CD14-positive monocyte (primary cell): ENCODE measurements at regions not wholly inside any gene's neighbourhood (a gene's known extent, or its start where the extent isn't known, plus 50 kb on each side); places are given as distances from the start of the nearest gene placed in this dataset.

Source experiments
- DNase-seq, 3 donors: peaks; one replicate each; pipeline ENCODE4 v3.0.0-alpha.2; 2011 to 2022
- H2AFZ ChIP-seq: 2 replicates; pipeline ENCODE4 v1.6.0; 2012; ENCODE audit warnings: mild to moderate bottlenecking, low read depth, low read length, inconsistent platforms; ENCODE audit not compliant: insufficient read depth, poor library complexity, severe bottlenecking
- H3K27ac ChIP-seq, 2 donors: 1 replicate in 1 of 2; 2 replicates in 1 of 2; pipeline ENCODE4 v1.5.1; 2012 to 2013; ENCODE audit warnings: low read length in 2 of 2, control low read depth in 1 of 2, inconsistent platforms in 1 of 2, low read depth in 1 of 2, mild to moderate bottlenecking in 1 of 2
- H3K27me3 ChIP-seq, 2 donors: one replicate each; pipeline versions ENCODE4 v1.6.0 to v1.6.1; 2011 to 2013; ENCODE audit warnings: low read length in 2 of 2; ENCODE audit not compliant: control insufficient read depth in 2 of 2, insufficient read depth in 2 of 2
- H3K36me3 ChIP-seq, 2 donors: replicated peaks in 1 of 2; 1 replicate in 1 of 2; 2 replicates in 1 of 2; pipeline versions ENCODE4 v1.5.1 to v1.6.1; 2012 to 2013; ENCODE audit warnings: low read length in 2 of 2, control low read depth in 1 of 2, inconsistent platforms in 1 of 2, mild to moderate bottlenecking in 1 of 2; ENCODE audit not compliant: insufficient read depth in 2 of 2, control insufficient read depth in 1 of 2
- H3K4me1 ChIP-seq, 2 donors: 1 replicate in 1 of 2; 2 replicates in 1 of 2; pipeline versions ENCODE4 v1.5.1 to v1.6.1; 2012 to 2013; ENCODE audit warnings: low read length in 2 of 2, control low read depth in 1 of 2, inconsistent platforms in 1 of 2, mild to moderate bottlenecking in 1 of 2, moderate library complexity in 1 of 2; ENCODE audit not compliant: insufficient read depth in 2 of 2, control insufficient read depth in 1 of 2
- H3K4me2 ChIP-seq: replicated peaks from 2 replicates; pipeline ENCODE3; 2012; ENCODE audit warnings: low read length, moderate library complexity, mild to moderate bottlenecking; ENCODE audit not compliant: poor library complexity, severe bottlenecking; ENCODE audit errors: extremely low read depth
- H3K4me3 ChIP-seq, 3 experiments: fragments of 200-600 bp in 1 of 3; sonication (generic) in 1 of 3; replicated peaks in 1 of 3; 1 replicate in 2 of 3; 2 replicates in 1 of 3; pipeline ENCODE4 v1.5.1; 2011 to 2013; ENCODE audit warnings: low read length in 3 of 3, mild to moderate bottlenecking in 3 of 3, control low read depth in 2 of 3, low read depth in 2 of 3, inconsistent platforms in 1 of 3, moderate library complexity in 1 of 3
- H3K79me2 ChIP-seq: 2 replicates; pipeline ENCODE4 v1.6.0; 2012; ENCODE audit warnings: mild to moderate bottlenecking, control low read depth, inconsistent platforms, low read length, moderate library complexity; ENCODE audit not compliant: insufficient read depth
- H3K9ac ChIP-seq: 2 replicates; pipeline ENCODE4 v1.6.0; 2017; ENCODE audit warnings: low read length, mild to moderate bottlenecking; ENCODE audit not compliant: insufficient read depth, poor library complexity, severe bottlenecking
- H3K9me3 ChIP-seq, 2 donors: replicated peaks in 1 of 2; 1 replicate in 1 of 2; 2 replicates in 1 of 2; pipeline versions ENCODE4 v1.5.1 to v1.6.1; 2012 to 2013; ENCODE audit warnings: low read length in 2 of 2, control low read depth in 1 of 2; ENCODE audit not compliant: control insufficient read depth in 1 of 2, insufficient read depth in 1 of 2
- H4K20me1 ChIP-seq: 2 replicates; pipeline ENCODE4 v1.6.0; 2012; ENCODE audit warnings: mild to moderate bottlenecking, low read length, control low read depth, moderate library complexity; ENCODE audit not compliant: insufficient read depth
- H3K27ac Mint-ChIP-seq, 7 donors: one replicate each; pipeline ENCODE4 v1.8.0; 2020; ENCODE audit warnings: mild to moderate bottlenecking in 7 of 7, mixed read lengths in 7 of 7, moderate library complexity in 6 of 7, inconsistent platforms in 2 of 7
- H3K27me3 Mint-ChIP-seq, 3 donors: one replicate each; pipeline ENCODE4 v1.8.0; 2021 to 2022; ENCODE audit warnings: low read depth in 3 of 3, mild to moderate bottlenecking in 3 of 3, mixed read lengths in 3 of 3, moderate library complexity in 3 of 3, inconsistent platforms in 1 of 3
- H3K36me3 Mint-ChIP-seq, 2 donors: one replicate each; pipeline ENCODE4 v1.8.0; 2020; ENCODE audit warnings: mixed read lengths in 2 of 2, inconsistent platforms in 1 of 2, mild to moderate bottlenecking in 1 of 2
- H3K4me1 Mint-ChIP-seq: one replicate; pipeline ENCODE4 v1.8.0; 2020; ENCODE audit warnings: mild to moderate bottlenecking, mixed read lengths
- H3K4me3 Mint-ChIP-seq, 2 donors: one replicate each; pipeline ENCODE4 v1.8.0; 2020; ENCODE audit warnings: mild to moderate bottlenecking in 2 of 2, mixed read lengths in 2 of 2, moderate library complexity in 1 of 2
- H3K9me3 Mint-ChIP-seq, 7 donors: one replicate each; pipeline ENCODE4 v1.8.0; 2020 to 2022; ENCODE audit warnings: mixed read lengths in 7 of 7, mild to moderate bottlenecking in 6 of 7, moderate library complexity in 6 of 7, inconsistent platforms in 2 of 7
- WGBS: methylation state at CpG from one replicate; pipeline ENCODE4 v1.1.5; 2013; ENCODE audit warnings: missing lambda C conversion rate; ENCODE audit not compliant: insufficient coverage; 5-methylcytosine and 5-hydroxymethylcytosine counted together
- intact Hi-C, 2 donors: fragments of 100-400 bp; cut with micrococcal nuclease; formaldehyde crosslinking; loops; one replicate each; pipeline versions ENCODE4 v1.15.0 to v1.15.1; 2023
- TF ChIP-seq, protein P1 (sequence below): fragments of 200-600 bp; IDR thresholded peaks from one replicate; pipeline ENCODE4 v1.8.0; 2022; ENCODE audit warnings: antibody characterized with exemption, mild to moderate bottlenecking

DNA sequence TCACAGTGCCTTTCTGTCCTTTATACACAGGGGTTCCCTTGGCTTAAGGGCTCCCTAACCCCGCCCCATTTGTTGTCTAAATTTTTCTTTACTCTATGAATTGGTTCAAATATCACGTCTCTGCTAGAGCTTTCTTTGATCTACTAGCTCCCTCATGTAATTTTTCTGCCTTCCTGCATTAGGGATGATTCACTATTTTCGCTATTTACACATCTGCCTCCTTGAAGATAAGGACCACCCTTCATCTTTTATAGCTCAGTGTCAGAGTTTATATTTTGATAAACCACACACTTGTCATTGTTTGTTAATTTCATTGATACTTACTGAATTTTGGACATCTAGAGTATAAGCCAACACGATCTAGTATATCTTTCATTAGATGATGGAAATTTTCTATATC is 169.2 kb downstream of the LPIN1 start:
- H3K4me1 Mint-ChIP-seq: peaks cover 22% of the 10 kb centered on the region
- Histone ChIP-seq H3K9ac (no peak overlapping the region), H4K20me1 (no peaks in the 10 kb centered on the region), H3K27me3 (peaks cover 0 to 2% of the 10 kb centered on the region in 2 donors), H3K4me2 (no peak overlapping the region), H3K4me1 (peaks cover 0 to 6% of the 10 kb centered on the region in 2 donors), H3K4me3 (no peak overlapping the region), H3K27ac (no peak overlapping the region), H3K9me3 (peaks cover 4 to 16% of the 10 kb centered on the region in 2 donors), H3K79me2 (no peaks in the 10 kb centered on the region), H2AFZ (no peak overlapping the region), H3K36me3 (no peaks in the 10 kb centered on the region)
- peaks cover 5 to 6% of the 10 kb centered on the region in 2 donors for H3K36me3 Mint-ChIP-seq
- intact Hi-C loops: no loop called here
- no peak for DNase-seq
- H3K27ac Mint-ChIP-seq: peak overlapping the region in 2 of 7 donors; percentile 16 to 49
- WGBS: no CpG with 5 or more reads among the region's 4 CpGs
- TF ChIP-seq, protein P1, sequence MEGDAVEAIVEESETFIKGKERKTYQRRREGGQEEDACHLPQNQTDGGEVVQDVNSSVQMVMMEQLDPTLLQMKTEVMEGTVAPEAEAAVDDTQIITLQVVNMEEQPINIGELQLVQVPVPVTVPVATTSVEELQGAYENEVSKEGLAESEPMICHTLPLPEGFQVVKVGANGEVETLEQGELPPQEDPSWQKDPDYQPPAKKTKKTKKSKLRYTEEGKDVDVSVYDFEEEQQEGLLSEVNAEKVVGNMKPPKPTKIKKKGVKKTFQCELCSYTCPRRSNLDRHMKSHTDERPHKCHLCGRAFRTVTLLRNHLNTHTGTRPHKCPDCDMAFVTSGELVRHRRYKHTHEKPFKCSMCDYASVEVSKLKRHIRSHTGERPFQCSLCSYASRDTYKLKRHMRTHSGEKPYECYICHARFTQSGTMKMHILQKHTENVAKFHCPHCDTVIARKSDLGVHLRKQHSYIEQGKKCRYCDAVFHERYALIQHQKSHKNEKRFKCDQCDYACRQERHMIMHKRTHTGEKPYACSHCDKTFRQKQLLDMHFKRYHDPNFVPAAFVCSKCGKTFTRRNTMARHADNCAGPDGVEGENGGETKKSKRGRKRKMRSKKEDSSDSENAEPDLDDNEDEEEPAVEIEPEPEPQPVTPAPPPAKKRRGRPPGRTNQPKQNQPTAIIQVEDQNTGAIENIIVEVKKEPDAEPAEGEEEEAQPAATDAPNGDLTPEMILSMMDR: no peak
- H3K27me3 Mint-ChIP-seq: peaks cover 0 to 3% (median 3%) of the 10 kb centered on the region in 3 donors
- no peak overlapping the region for H3K4me3 Mint-ChIP-seq
- H3K9me3 Mint-ChIP-seq: peaks cover 7 to 18% (median 12%) of the 10 kb centered on the region in 7 donors

DNA sequence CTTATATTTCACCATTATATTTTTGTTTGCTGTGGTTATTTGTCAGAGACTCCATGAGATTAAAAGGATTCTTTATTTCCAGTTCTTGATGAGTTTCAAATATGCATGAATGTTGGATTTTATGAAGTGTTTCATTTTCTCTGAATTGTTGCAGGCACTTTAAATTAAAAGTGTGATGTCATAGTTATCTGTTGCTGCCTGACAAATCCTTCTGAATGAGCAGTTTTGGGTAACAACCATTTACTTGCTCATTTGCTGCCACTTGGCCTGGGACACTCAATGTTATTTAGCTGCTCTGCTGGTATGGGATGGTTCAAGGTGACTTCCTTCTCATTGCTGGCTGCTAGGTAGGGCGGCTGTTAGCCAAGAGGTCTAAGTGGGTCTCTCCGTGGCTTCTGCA is 173.5 kb downstream of the LPIN1 start:
- Histone ChIP-seq H3K4me1 (no peaks in the 10 kb centered on the region), H4K20me1 (no peaks in the 10 kb centered on the region), H2AFZ (no peak overlapping the region), H3K4me2 (no peak overlapping the region), H3K79me2 (no peaks in the 10 kb centered on the region), H3K9ac (no peak overlapping the region), H3K36me3 (no peaks in the 10 kb centered on the region), H3K27me3 (peaks cover 0 to 4% of the 10 kb centered on the region in 2 donors), H3K4me3 (no peak overlapping the region), H3K9me3 (no peaks in the 10 kb centered on the region), H3K27ac (no peak overlapping the region)
- peaks cover 4 to 13% (median 9%) of the 10 kb centered on the region in 3 donors for H3K27me3 Mint-ChIP-seq
- no peak overlapping the region for H3K4me3 Mint-ChIP-seq
- intact Hi-C loops: no loop called here
- H3K27ac Mint-ChIP-seq: no peak overlapping the region
- H3K9me3 Mint-ChIP-seq: peaks cover 0 to 5% (median 0%) of the 10 kb centered on the region in 7 donors
- TF ChIP-seq, protein P1: no peak
- H3K4me1 Mint-ChIP-seq: peaks cover 19% of the 10 kb centered on the region
- peaks cover 0 to 1% of the 10 kb centered on the region in 2 donors for H3K36me3 Mint-ChIP-seq
- 94% methylated on average over 2 of the region's 2 CpGs for WGBS
- no peak for DNase-seq
